ENCODE measurements at regions not wholly inside any gene's neighbourhood (a gene's known extent, or its start where the extent isn't known, plus 50 kb on each side); places are given as distances from the start of the nearest gene placed in this dataset.

GRCh38 chr12:24252602-24253001 lies 303.1 kb upstream of the SOX5 start:
- in situ Hi-C loops (cut with MboI; ENCODE audit: low sequenced_read_pairs): no loop called here
- no TSS peak for BruUV-seq (replicated peaks)
- Histone ChIP-seq H2BK5ac (ENCODE audit: low read depth, low read length, poor library complexity, severe bottlenecking) (no peak overlapping the region), H3K4me2 (ENCODE audit: low read depth, low read length) (no peak overlapping the region), H3K9me3 (ENCODE audit: control insufficient read depth, insufficient read depth, low read length) (no peaks in the 10 kb centered on the region), H3K79me1 (ENCODE audit: low read depth in 1 of 2, low read length in 2 of 2) (no peaks in the 10 kb centered on the region), H2BK15ac (ENCODE audit: low read depth, low read length) (no peak overlapping the region), H3K4ac (ENCODE audit: low read depth, low read length) (no peak overlapping the region), H3K9me1 (ENCODE audit: insufficient read depth, low read length) (no peaks in the 10 kb centered on the region), H2AK5ac (ENCODE audit: low read depth, low read length) (no peak overlapping the region), H4K20me1 (ENCODE audit: insufficient read depth, low read length) (no peaks in the 10 kb centered on the region), H3K36me3 (ENCODE audit: control insufficient read depth, insufficient read depth, low read length) (no peaks in the 10 kb centered on the region; the same call in 1 of the 2 replicates), H3K27ac (ENCODE audit: insufficient read depth, low read length) (no peak overlapping the region), H3K4me1 (ENCODE audit: control insufficient read depth, insufficient read depth, low read length) (no peaks in the 10 kb centered on the region), H3K4me3 (ENCODE audit: insufficient read depth, low read depth, low read length) (no peak overlapping the region), H2AFZ (replicated peaks; ENCODE audit: low read length, poor library complexity) (no peak overlapping the region), H2AK9ac (replicated peaks; ENCODE audit: low read depth, low read length, poor library complexity) (no peak overlapping the region), H3K9ac (ENCODE audit: low read depth, low read length) (no peak overlapping the region), H2BK120ac (ENCODE audit: low read depth, low read length) (no peak overlapping the region), H3K23ac (ENCODE audit: low read depth, low read length) (no peak overlapping the region), H3K27me3 (ENCODE audit: control insufficient read depth, insufficient read depth, low read length) (no peaks in the 10 kb centered on the region), H4K5ac (ENCODE audit: low read depth, low read length) (no peak overlapping the region), H2BK20ac (ENCODE audit: low read depth, low read length) (no peak overlapping the region), H3K18ac (ENCODE audit: low read depth, low read length) (no peak overlapping the region), H4K8ac (ENCODE audit: low read depth in 2 of 2, low read length in 2 of 2) (no peak overlapping the region), H3K56ac (ENCODE audit: extremely low read depth, insufficient read depth, low read length) (no peak overlapping the region), H4K91ac (ENCODE audit: insufficient read depth, low read depth, low read length) (no peak overlapping the region), H3K14ac (replicated peaks; ENCODE audit: low read depth, low read length) (no peak overlapping the region)
- WGBS, 2 experiments (ENCODE audit: extremely low coverage in 2 of 2, insufficient read length in 1 of 2): no CpG with 5 or more reads among the region's 4 CpGs
- ChIA-PET POLR2A (ENCODE audit: unreplicated experiment) (no interaction called here), CTCF (interaction anchor here (0.8 kb wide), 1 partner anchor 203 kb away, joined by 3 read pairs; no protein-coding TSS in a partner anchor)
- no peak for TF ChIP-seq SMC3 (IDR thresholded peaks at IDR 0.05; ENCODE audit: low read depth, low read length)
- TF ChIP-seq POLR2A (IDR thresholded peaks at IDR 0.05; ENCODE audit: low read depth, low read length): no peak
- TF ChIP-seq, protein P1, sequence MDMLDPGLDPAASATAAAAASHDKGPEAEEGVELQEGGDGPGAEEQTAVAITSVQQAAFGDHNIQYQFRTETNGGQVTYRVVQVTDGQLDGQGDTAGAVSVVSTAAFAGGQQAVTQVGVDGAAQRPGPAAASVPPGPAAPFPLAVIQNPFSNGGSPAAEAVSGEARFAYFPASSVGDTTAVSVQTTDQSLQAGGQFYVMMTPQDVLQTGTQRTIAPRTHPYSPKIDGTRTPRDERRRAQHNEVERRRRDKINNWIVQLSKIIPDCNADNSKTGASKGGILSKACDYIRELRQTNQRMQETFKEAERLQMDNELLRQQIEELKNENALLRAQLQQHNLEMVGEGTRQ (IDR thresholded peaks at IDR 0.05; ENCODE audit: low read depth, low read length): no peak
- TF ChIP-seq NFE2L2 (IDR thresholded peaks at IDR 0.05; ENCODE audit: low read depth, low read length): no peak
- TF ChIP-seq MXI1 (IDR thresholded peaks at IDR 0.05; ENCODE audit: borderline replicate concordance, low read depth, low read length): no peak
- no peak for TF ChIP-seq CHD1 (IDR thresholded peaks at IDR 0.05; ENCODE audit: low read depth, low read length)
- TF ChIP-seq RCOR1 (IDR thresholded peaks at IDR 0.05; ENCODE audit: insufficient replicate concordance, low read length): no peak
- TF ChIP-seq MAZ (IDR thresholded peaks at IDR 0.05; ENCODE audit: borderline replicate concordance, low read depth, low read length): no peak
- no peak for TF ChIP-seq FOS (IDR thresholded peaks at IDR 0.05; ENCODE audit: low read depth, low read length)
- no peak for TF ChIP-seq RAD21 (IDR thresholded peaks at IDR 0.05; ENCODE audit: low read length)
- no peak for TF ChIP-seq MAFK (IDR thresholded peaks at IDR 0.05; ENCODE audit: low read depth, low read length)
- dilution Hi-C loops (cut with HindIII; ENCODE audit: low sequenced_read_pairs, unreplicated experiment): no loop called here
- ATAC-seq (ENCODE audit: low read depth): no peak
- no peak for DNase-seq
- intact Hi-C loops (cut with micrococcal nuclease): no loop called here

All from IMR-90 (cell line).